ENCODE measurements at regions not wholly inside any gene's neighbourhood (a gene's known extent, or its start where the extent isn't known, plus 50 kb on each side); places are given as distances from the start of the nearest gene placed in this dataset.

GRCh38 chr4:32199639-32200038 lies 1479.5 kb downstream of the PCDH7 start:
- Mint-ChIP-seq H3K36me3 (ENCODE audit: unreplicated experiment) (no peaks in the 10 kb centered on the region), H3K4me3 (ENCODE audit: unreplicated experiment) (no peak overlapping the region), H3K27me3 (ENCODE audit: unreplicated experiment) (no peaks in the 10 kb centered on the region), H3K27ac (ENCODE audit: unreplicated experiment) (no peak overlapping the region), H3K9me3 (ENCODE audit: unreplicated experiment) (no peaks in the 10 kb centered on the region), H3K4me1 (ENCODE audit: unreplicated experiment) (no peaks in the 10 kb centered on the region)
- DNase-seq (ENCODE audit: extremely low spot score, unreplicated experiment) = no peak
- TF ChIP-seq CTCF (IDR thresholded peaks at IDR 0.05) = no peak

- Mint-ChIP-seq H3K4me3 (ENCODE audit: unreplicated experiment) (no peak overlapping the region), H3K27me3 (ENCODE audit: unreplicated experiment) (no peaks in the 10 kb centered on the region), H3K4me1 (ENCODE audit: unreplicated experiment) (no peaks in the 10 kb centered on the region), H3K27ac (ENCODE audit: unreplicated experiment) (no peak overlapping the region), H3K36me3 (ENCODE audit: unreplicated experiment) (peaks cover 3% of the 10 kb centered on the region), H3K9me3 (ENCODE audit: unreplicated experiment) (peaks cover 10% of the 10 kb centered on the region)
- TF ChIP-seq CTCF (IDR thresholded peaks at IDR 0.05) = no peak
- no peak for DNase-seq (ENCODE audit: extremely low spot score, unreplicated experiment)
Measured at GRCh38 chr4:32203340-32203739, 1483.2 kb downstream of the PCDH7 start.

- no peak for TF ChIP-seq CTCF (IDR thresholded peaks at IDR 0.05)
- H3K4me3 Mint-ChIP-seq (ENCODE audit: unreplicated experiment) = no peak overlapping the region
- H3K27ac Mint-ChIP-seq (ENCODE audit: unreplicated experiment) = no peak overlapping the region
- DNase-seq (ENCODE audit: extremely low spot score, unreplicated experiment) = no peak
- H3K36me3 Mint-ChIP-seq (ENCODE audit: unreplicated experiment) = peaks cover 3% of the 10 kb centered on the region
- H3K27me3 Mint-ChIP-seq (ENCODE audit: unreplicated experiment) = no peaks in the 10 kb centered on the region
- H3K4me1 Mint-ChIP-seq (ENCODE audit: unreplicated experiment) = no peaks in the 10 kb centered on the region
- H3K9me3 Mint-ChIP-seq (ENCODE audit: unreplicated experiment) = peaks cover 13% of the 10 kb centered on the region
Measured at GRCh38 chr4:32206756-32207155, 1486.6 kb downstream of the PCDH7 start.

- Mint-ChIP-seq H3K27me3 (ENCODE audit: unreplicated experiment) (no peaks in the 10 kb centered on the region), H3K9me3 (ENCODE audit: unreplicated experiment) (peaks cover 13% of the 10 kb centered on the region), H3K4me1 (ENCODE audit: unreplicated experiment) (no peaks in the 10 kb centered on the region), H3K27ac (ENCODE audit: unreplicated experiment) (no peak overlapping the region), H3K4me3 (ENCODE audit: unreplicated experiment) (no peak overlapping the region), H3K36me3 (ENCODE audit: unreplicated experiment) (peaks cover 3% of the 10 kb centered on the region)
- no peak for DNase-seq (ENCODE audit: extremely low spot score, unreplicated experiment)
- TF ChIP-seq CTCF (IDR thresholded peaks at IDR 0.05) = no peak
Measured at GRCh38 chr4:32207456-32207855, 1487.3 kb downstream of the PCDH7 start.

GRCh38 chr4:32215277-32215676 lies 1495.1 kb downstream of the PCDH7 start:
- TF ChIP-seq CTCF (IDR thresholded peaks at IDR 0.05) = no peak
- Mint-ChIP-seq H3K36me3 (ENCODE audit: unreplicated experiment) (no peaks in the 10 kb centered on the region), H3K4me1 (ENCODE audit: unreplicated experiment) (no peaks in the 10 kb centered on the region), H3K9me3 (ENCODE audit: unreplicated experiment) (no peaks in the 10 kb centered on the region), H3K4me3 (ENCODE audit: unreplicated experiment) (no peak overlapping the region), H3K27ac (ENCODE audit: unreplicated experiment) (no peak overlapping the region), H3K27me3 (ENCODE audit: unreplicated experiment) (no peaks in the 10 kb centered on the region)
- DNase-seq (ENCODE audit: extremely low spot score, unreplicated experiment) = no peak
